ENCODE measurements at regions not wholly inside any gene's neighbourhood (a gene's known extent, or its start where the extent isn't known, plus 50 kb on each side); places are given as distances from the start of the nearest gene placed in this dataset.
A peak's percentile ranks its signal among the peaks of the same experiment; 100 is the strongest.

GRCh38 chr4:36692586-36692985 lies 411.2 kb downstream of the DTHD1 start:
- intact Hi-C loops (cut with micrococcal nuclease) = no loop called here
- CTCF ChIA-PET = interaction anchor here (0.5 kb wide), 1 partner anchor 63 kb away, joined by 3 read pairs; no protein-coding TSS in a partner anchor
- H3K9me3 Mint-ChIP-seq = no peaks in the 10 kb centered on the region

GRCh38 chr4:36702245-36702644 lies 420.8 kb downstream of the DTHD1 start:
- no peak for DNase-seq
- intact Hi-C loops (cut with micrococcal nuclease) = no loop called here
- no peak overlapping the region for H3K27ac Mint-ChIP-seq
- no peaks in the 10 kb centered on the region for H3K36me3 Mint-ChIP-seq (ENCODE audit: low read depth)
- CTCF ChIA-PET = no interaction called here
- no peak overlapping the region for H3K4me3 Mint-ChIP-seq
- peaks cover 6% of the 10 kb centered on the region for H3K9me3 Mint-ChIP-seq
- H3K27me3 Mint-ChIP-seq (ENCODE audit: low read depth) = no peaks in the 10 kb centered on the region
- no peaks in the 10 kb centered on the region for H3K4me1 Mint-ChIP-seq (ENCODE audit: low read depth)

More at GRCh38 chr4:36692586-36692985, 411.2 kb downstream of the DTHD1 start:
- Mint-ChIP-seq H3K36me3 (ENCODE audit: low read depth) (no peaks in the 10 kb centered on the region), H3K27me3 (ENCODE audit: low read depth) (no peaks in the 10 kb centered on the region), H3K27ac (no peak overlapping the region), H3K4me1 (ENCODE audit: low read depth) (no peaks in the 10 kb centered on the region), H3K4me3 (no peak overlapping the region)
- DNase-seq = no peak

- Mint-ChIP-seq H3K9me3 (peaks cover 6% of the 10 kb centered on the region), H3K36me3 (ENCODE audit: low read depth) (no peaks in the 10 kb centered on the region), H3K27ac (no peak overlapping the region), H3K4me1 (ENCODE audit: low read depth) (no peaks in the 10 kb centered on the region), H3K4me3 (no peak overlapping the region), H3K27me3 (ENCODE audit: low read depth) (no peaks in the 10 kb centered on the region)
- no peak for DNase-seq
- intact Hi-C loops (cut with micrococcal nuclease) = no loop called here
- CTCF ChIA-PET = no interaction called here
These were observed 422.9 kb downstream of the DTHD1 start for GRCh38 chr4:36704289-36704688.

- no peaks in the 10 kb centered on the region for H3K9me3 Mint-ChIP-seq
- no peak for DNase-seq
- H3K4me1 Mint-ChIP-seq (ENCODE audit: low read depth) = no peaks in the 10 kb centered on the region
- no peaks in the 10 kb centered on the region for H3K27me3 Mint-ChIP-seq (ENCODE audit: low read depth)
- H3K27ac Mint-ChIP-seq = no peak overlapping the region
- CTCF ChIA-PET = no interaction called here
- intact Hi-C loops (cut with micrococcal nuclease) = no loop called here
- H3K36me3 Mint-ChIP-seq (ENCODE audit: low read depth) = no peaks in the 10 kb centered on the region
- H3K4me3 Mint-ChIP-seq = no peak overlapping the region
These were observed 428.6 kb downstream of the DTHD1 start for GRCh38 chr4:36709991-36710390.

- Mint-ChIP-seq H3K9me3 (no peaks in the 10 kb centered on the region), H3K27ac (no peak overlapping the region), H3K4me3 (no peak overlapping the region), H3K36me3 (ENCODE audit: low read depth) (no peaks in the 10 kb centered on the region), H3K4me1 (ENCODE audit: low read depth) (no peaks in the 10 kb centered on the region), H3K27me3 (ENCODE audit: low read depth) (no peaks in the 10 kb centered on the region)
- DNase-seq = no peak
- CTCF ChIA-PET = no interaction called here
- intact Hi-C loops (cut with micrococcal nuclease) = no loop called here
These were observed 430.6 kb downstream of the DTHD1 start for GRCh38 chr4:36712013-36712412.

- Mint-ChIP-seq H3K27me3 (ENCODE audit: low read depth) (no peaks in the 10 kb centered on the region), H3K4me3 (no peak overlapping the region), H3K27ac (no peak overlapping the region), H3K36me3 (ENCODE audit: low read depth) (no peaks in the 10 kb centered on the region), H3K9me3 (peaks cover 2% of the 10 kb centered on the region), H3K4me1 (ENCODE audit: low read depth) (no peaks in the 10 kb centered on the region)
- intact Hi-C loops (cut with micrococcal nuclease) = no loop called here
- CTCF ChIA-PET = no interaction called here
- DNase-seq = no peak
These were observed 435.5 kb downstream of the DTHD1 start for GRCh38 chr4:36716874-36717273.

- Mint-ChIP-seq H3K4me3 (no peak overlapping the region), H3K4me1 (ENCODE audit: low read depth) (no peaks in the 10 kb centered on the region), H3K9me3 (peaks cover 2% of the 10 kb centered on the region), H3K27me3 (ENCODE audit: low read depth) (no peaks in the 10 kb centered on the region), H3K27ac (no peak overlapping the region), H3K36me3 (ENCODE audit: low read depth) (no peaks in the 10 kb centered on the region)
- no peak for DNase-seq
- CTCF ChIA-PET = interaction anchor here (1.0 kb wide), 1 partner anchor 12 kb away, joined by 3 read pairs; no protein-coding TSS in a partner anchor
- intact Hi-C loops (cut with micrococcal nuclease) = no loop called here
These were observed 438.0 kb downstream of the DTHD1 start for GRCh38 chr4:36719425-36719824.

GRCh38 chr4:36722986-36723385 lies 441.6 kb downstream of the DTHD1 start:
- H3K9me3 Mint-ChIP-seq = no peaks in the 10 kb centered on the region
- intact Hi-C loops (cut with micrococcal nuclease) = no loop called here
- no peaks in the 10 kb centered on the region for H3K4me1 Mint-ChIP-seq (ENCODE audit: low read depth)
- no peak for DNase-seq
- CTCF ChIA-PET = no interaction called here
- no peak overlapping the region for H3K4me3 Mint-ChIP-seq
- H3K27me3 Mint-ChIP-seq (ENCODE audit: low read depth) = no peaks in the 10 kb centered on the region
- no peak overlapping the region for H3K27ac Mint-ChIP-seq
- H3K36me3 Mint-ChIP-seq (ENCODE audit: low read depth) = no peaks in the 10 kb centered on the region

GRCh38 chr4:36734334-36734733 lies 452.9 kb downstream of the DTHD1 start:
- H3K27ac Mint-ChIP-seq = no peak overlapping the region

GRCh38 chr4:36737691-36738090 lies 456.3 kb downstream of the DTHD1 start:
- Mint-ChIP-seq H3K36me3 (ENCODE audit: low read depth) (no peaks in the 10 kb centered on the region), H3K9me3 (no peaks in the 10 kb centered on the region), H3K4me3 (no peak overlapping the region), H3K27me3 (ENCODE audit: low read depth) (no peaks in the 10 kb centered on the region), H3K4me1 (ENCODE audit: low read depth) (no peaks in the 10 kb centered on the region), H3K27ac (no peak overlapping the region)
- CTCF ChIA-PET = no interaction called here
- intact Hi-C loops (cut with micrococcal nuclease) = no loop called here
- no peak for DNase-seq

More at GRCh38 chr4:36734334-36734733, 452.9 kb downstream of the DTHD1 start:
- Mint-ChIP-seq H3K27me3 (ENCODE audit: low read depth) (no peaks in the 10 kb centered on the region), H3K9me3 (no peaks in the 10 kb centered on the region), H3K4me1 (ENCODE audit: low read depth) (no peaks in the 10 kb centered on the region), H3K4me3 (no peak overlapping the region), H3K36me3 (ENCODE audit: low read depth) (no peaks in the 10 kb centered on the region)
- intact Hi-C loops (cut with micrococcal nuclease) = no loop called here
- no peak for DNase-seq
- CTCF ChIA-PET = no interaction called here

GRCh38 chr4:36740796-36741310 lies 459.4 kb downstream of the DTHD1 start:
- no peaks in the 10 kb centered on the region for H3K4me1 Mint-ChIP-seq (ENCODE audit: low read depth)
- H3K4me3 Mint-ChIP-seq = no peak overlapping the region
- no peak overlapping the region for H3K27ac Mint-ChIP-seq
- no peak for DNase-seq
- no peaks in the 10 kb centered on the region for H3K36me3 Mint-ChIP-seq (ENCODE audit: low read depth)
- no peaks in the 10 kb centered on the region for H3K9me3 Mint-ChIP-seq
- CTCF ChIA-PET = no interaction called here
- no peaks in the 10 kb centered on the region for H3K27me3 Mint-ChIP-seq (ENCODE audit: low read depth)
- intact Hi-C loops (cut with micrococcal nuclease) = no loop called here

- no peaks in the 10 kb centered on the region for H3K27me3 Mint-ChIP-seq (ENCODE audit: low read depth)
- no peaks in the 10 kb centered on the region for H3K36me3 Mint-ChIP-seq (ENCODE audit: low read depth)
- no peak overlapping the region for H3K4me3 Mint-ChIP-seq
- intact Hi-C loops (cut with micrococcal nuclease) = no loop called here
- CTCF ChIA-PET = no interaction called here
- no peak overlapping the region for H3K27ac Mint-ChIP-seq
- DNase-seq = no peak
- no peaks in the 10 kb centered on the region for H3K9me3 Mint-ChIP-seq
- H3K4me1 Mint-ChIP-seq (ENCODE audit: low read depth) = no peaks in the 10 kb centered on the region
These were observed 466.1 kb downstream of the DTHD1 start for GRCh38 chr4:36747277-36748129.

GRCh38 chr4:36753048-36753447 lies 471.6 kb downstream of the DTHD1 start:
- peaks cover 2% of the 10 kb centered on the region for H3K27me3 Mint-ChIP-seq (ENCODE audit: low read depth)
- no peak overlapping the region for H3K27ac Mint-ChIP-seq
- DNase-seq = peak; percentile 9
- no peaks in the 10 kb centered on the region for H3K36me3 Mint-ChIP-seq (ENCODE audit: low read depth)
- intact Hi-C loops (cut with micrococcal nuclease) = loop anchor here (2.0 kb wide), 1 partner anchor 202 kb away; no protein-coding TSS in a partner anchor
- peaks cover 3% of the 10 kb centered on the region for H3K9me3 Mint-ChIP-seq
- H3K4me1 Mint-ChIP-seq (ENCODE audit: low read depth) = no peaks in the 10 kb centered on the region
- CTCF ChIA-PET = no interaction called here
- no peak overlapping the region for H3K4me3 Mint-ChIP-seq
